HG02642 (cell line): ENCODE measurements at regions not wholly inside any gene's neighbourhood (a gene's known extent, or its start where the extent isn't known, plus 50 kb on each side); places are given as distances from the start of the nearest gene placed in this dataset.

ENCODE experiments used
- ATAC-seq: cut with Tn5 transposase; IDR thresholded peaks from one replicate; pipeline ENCODE4 v1.9.1; 2021; ENCODE audit warnings: mild to moderate bottlenecking; ENCODE audit not compliant: unreplicated experiment, poor library complexity

- ATAC-seq, result no peak
Measured at GRCh38 chr1:163781146-163781545, 459.4 kb downstream of the NUF2 start.

GRCh38 chr1:163785868-163786405 lies 464.2 kb downstream of the NUF2 start:
- no peak for ATAC-seq

- ATAC-seq, result no peak
Measured at GRCh38 chr1:163789911-163790310, 468.2 kb downstream of the NUF2 start.

- ATAC-seq, result no peak
Measured at GRCh38 chr1:163794551-163794950, 472.8 kb downstream of the NUF2 start.

GRCh38 chr1:163796394-163796821 lies 474.7 kb downstream of the NUF2 start:
- ATAC-seq, result no peak

GRCh38 chr1:163797816-163798215 lies 476.1 kb downstream of the NUF2 start:
- ATAC-seq, result no peak

GRCh38 chr1:163799190-163799805 lies 477.5 kb downstream of the NUF2 start:
- ATAC-seq, result no peak

- ATAC-seq, result no peak
Measured at GRCh38 chr1:163807331-163808049, 485.7 kb downstream of the NUF2 start.

- ATAC-seq, result no peak
Measured at GRCh38 chr1:163813251-163813650, 491.5 kb downstream of the NUF2 start.

- ATAC-seq, result no peak
Measured at GRCh38 chr1:163820226-163820625, 498.5 kb downstream of the NUF2 start.

GRCh38 chr1:163820766-163821165 lies 499.0 kb downstream of the NUF2 start:
- no peak for ATAC-seq

- no peak for ATAC-seq
Measured at GRCh38 chr1:163821679-163822078, 499.9 kb downstream of the NUF2 start.

- ATAC-seq, result no peak
Measured at GRCh38 chr1:163823017-163823416, 501.3 kb downstream of the NUF2 start.

GRCh38 chr1:163824006-163824405 lies 502.3 kb downstream of the NUF2 start:
- no peak for ATAC-seq

GRCh38 chr1:163824490-163824889 lies 502.7 kb downstream of the NUF2 start:
- no peak for ATAC-seq

GRCh38 chr1:163826500-163826899 lies 504.7 kb downstream of the NUF2 start:
- no peak for ATAC-seq

GRCh38 chr1:163834778-163835177 lies 513.0 kb downstream of the NUF2 start:
- no peak for ATAC-seq

GRCh38 chr1:163836481-163836880 lies 514.7 kb downstream of the NUF2 start:
- ATAC-seq, result no peak

GRCh38 chr1:163837206-163837605 lies 515.5 kb downstream of the NUF2 start:
- no peak for ATAC-seq

GRCh38 chr1:163842571-163842970 lies 520.8 kb downstream of the NUF2 start:
- ATAC-seq, result no peak

GRCh38 chr1:163844459-163844858 lies 522.7 kb downstream of the NUF2 start:
- ATAC-seq, result no peak

GRCh38 chr1:163845279-163845678 lies 523.5 kb downstream of the NUF2 start:
- no peak for ATAC-seq
